HG03469 (cell line): ENCODE measurements at regions not wholly inside any gene's neighbourhood (a gene's known extent, or its start where the extent isn't known, plus 50 kb on each side); places are given as distances from the start of the nearest gene placed in this dataset.
A peak's percentile ranks its signal among the peaks of the same experiment; 100 is the strongest.
"Not testable (repeated sequence)": the region's sequence is repeated elsewhere in the genome, so short reads cannot be mapped to it uniquely, and the experiment has no call there.

Experiments used
- ATAC-seq: cut with Tn5 transposase; IDR thresholded peaks from one replicate; pipeline ENCODE4 v1.9.1; 2021; ENCODE audit warnings: mild to moderate bottlenecking, moderate library complexity, moderate number of reproducible peaks; ENCODE audit not compliant: unreplicated experiment

DNA sequence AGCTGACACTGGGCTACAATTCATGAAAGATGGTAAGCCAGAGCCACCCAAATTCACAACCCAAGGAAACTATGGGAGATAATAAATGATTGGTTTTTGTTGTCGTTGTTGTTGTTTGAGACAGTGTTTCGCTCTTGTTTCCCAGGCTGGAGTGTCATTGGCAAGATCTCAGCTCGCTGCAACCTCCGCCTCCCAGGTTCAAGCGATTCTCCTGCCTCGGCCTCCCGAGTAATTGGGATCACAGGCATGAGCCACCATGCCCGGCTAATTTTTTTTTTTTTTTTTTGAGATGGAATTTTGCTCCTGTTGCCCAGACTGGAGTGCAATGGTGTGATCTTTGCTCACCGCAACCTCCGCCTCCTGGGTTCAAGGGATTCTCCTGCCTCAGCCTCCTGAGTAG is 65.9 kb upstream of the METTL9 start:
- not testable (repeated sequence) for ATAC-seq

DNA sequence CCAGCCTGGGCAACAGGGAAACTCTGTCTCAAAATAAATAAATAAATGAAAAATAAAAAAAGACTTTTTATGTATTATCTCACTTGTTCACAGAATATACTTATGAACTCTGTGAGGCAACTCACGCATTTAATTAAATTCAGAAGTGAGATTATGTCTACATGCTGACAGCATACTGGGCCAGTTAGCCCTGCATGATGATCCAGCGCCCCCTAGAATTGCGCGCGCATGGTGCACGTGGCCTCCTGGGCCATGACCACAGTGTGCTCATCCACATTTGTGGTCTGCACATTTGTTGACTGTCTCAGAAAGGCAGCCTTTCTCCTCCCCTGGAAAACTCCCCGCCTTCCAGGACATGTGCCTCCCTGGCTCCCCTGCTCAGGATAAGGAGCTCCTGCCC is 64.8 kb upstream of the METTL9 start:
- not testable (repeated sequence) for ATAC-seq

DNA sequence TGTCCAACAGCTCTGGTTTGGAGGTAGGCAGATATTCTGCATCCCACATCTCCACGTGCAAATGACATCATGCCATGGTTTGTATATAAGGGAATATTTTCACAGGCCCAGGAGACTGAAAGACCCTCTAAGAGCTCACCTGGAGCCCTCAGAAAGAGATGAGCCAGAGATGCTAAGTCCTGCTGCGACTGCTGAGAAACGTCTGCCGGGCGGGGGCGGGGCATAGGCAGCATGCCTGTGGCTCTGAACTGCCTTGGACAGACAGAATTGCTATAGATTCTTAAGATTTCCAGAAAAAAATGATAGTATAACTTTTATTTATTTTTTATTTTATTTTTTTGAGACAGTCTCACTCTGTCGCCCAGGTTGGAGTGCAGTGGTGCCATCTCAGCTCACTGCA is 64.2 kb upstream of the METTL9 start:
- not testable (repeated sequence) for ATAC-seq

DNA sequence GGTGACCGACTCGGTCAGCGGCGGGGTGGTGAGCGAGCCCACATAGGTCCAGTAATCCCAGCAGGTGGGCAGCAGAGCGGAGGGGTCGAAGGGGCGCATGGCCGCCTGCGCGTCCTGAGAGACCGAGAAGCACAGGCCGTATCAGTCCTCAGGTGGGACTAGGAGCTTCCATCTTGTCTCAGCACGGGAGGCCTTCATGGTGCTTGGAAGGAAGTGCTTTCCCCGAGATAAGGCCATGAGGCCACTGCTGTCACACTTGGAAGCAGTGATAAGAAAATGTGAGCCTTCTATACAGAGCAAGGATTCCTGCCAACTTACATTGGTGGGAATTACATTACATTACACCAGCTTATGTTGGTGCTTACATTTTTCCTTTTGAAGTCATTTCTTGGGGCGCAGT is 62.6 kb upstream of the METTL9 start:
- not testable (repeated sequence) for ATAC-seq

DNA sequence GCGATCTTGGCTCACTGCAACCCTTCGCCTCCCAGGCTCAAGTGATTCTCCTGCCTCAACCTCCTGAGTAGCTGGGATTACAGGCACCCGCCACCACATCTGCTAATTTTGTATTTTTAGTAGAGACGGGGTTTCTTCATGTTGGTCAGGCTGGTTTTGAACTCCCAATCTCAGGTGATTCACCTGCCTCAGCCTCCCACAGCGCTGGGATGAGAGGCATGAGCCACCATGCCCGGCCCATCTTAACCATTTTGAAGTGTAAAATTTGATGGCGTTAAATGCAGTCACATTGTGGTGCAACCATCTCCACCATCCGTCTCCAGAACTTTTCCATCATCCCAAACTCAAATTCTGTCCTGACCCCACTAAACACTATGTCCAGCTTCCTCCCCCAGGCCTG is 61.8 kb upstream of the METTL9 start:
- not testable (repeated sequence) for ATAC-seq

DNA sequence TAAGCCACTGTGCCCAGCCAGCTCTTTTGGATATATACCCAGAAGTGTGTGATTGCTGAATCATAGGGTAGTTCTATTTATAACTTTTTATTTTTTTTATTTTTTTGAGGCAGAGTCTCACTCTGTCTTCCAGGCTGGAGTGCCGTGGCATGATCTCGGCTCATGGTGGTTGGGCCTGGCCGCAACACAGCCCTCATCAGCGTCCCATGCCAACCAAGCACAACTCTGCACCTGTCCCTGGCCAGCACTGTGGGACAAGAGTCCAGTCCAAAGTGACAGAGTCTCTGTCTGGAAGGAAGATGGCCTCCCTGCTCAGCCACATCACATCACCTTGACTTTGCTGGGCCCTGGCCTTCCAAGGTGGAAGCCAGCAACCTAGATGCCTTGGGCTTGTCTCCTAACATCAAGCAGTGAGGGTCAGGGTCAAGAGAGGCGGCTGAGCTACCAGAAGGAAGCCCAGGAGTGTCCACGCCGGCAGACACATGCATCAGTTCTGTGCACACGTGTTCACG is 60.2 kb upstream of the METTL9 start:
- not testable (repeated sequence) for ATAC-seq

DNA sequence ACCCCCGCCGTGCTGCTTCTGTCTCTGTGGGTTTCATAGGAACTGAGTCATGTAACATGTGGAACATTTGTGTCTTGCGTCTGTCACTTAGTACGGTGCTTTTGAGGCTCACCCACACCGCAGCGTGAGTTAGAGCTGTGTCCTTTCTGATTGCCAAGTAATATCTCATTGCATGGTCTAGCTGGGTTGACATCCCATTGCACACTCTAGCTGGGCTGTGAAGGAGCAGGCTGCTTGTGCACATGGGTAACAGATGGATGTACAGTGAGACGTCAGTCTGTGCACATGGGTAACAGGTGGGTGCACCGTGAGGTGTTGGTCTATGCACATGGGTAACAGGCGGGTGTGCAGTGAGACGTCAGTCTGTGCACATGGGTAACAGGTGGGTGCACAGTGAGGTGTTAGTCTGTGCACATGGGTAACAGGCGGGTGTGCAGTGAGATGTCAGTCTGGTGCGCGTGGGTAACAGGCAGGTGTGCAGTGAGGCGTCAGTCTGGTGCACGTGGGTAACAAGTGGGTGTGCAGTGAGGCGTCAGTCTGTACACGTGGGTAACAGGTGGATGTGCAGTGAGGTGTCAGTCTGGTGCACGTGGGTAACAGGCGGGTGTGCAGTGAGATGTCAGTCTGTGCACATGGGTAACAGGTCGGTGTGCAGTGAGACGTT is 58.5 kb upstream of the METTL9 start:
- ATAC-seq = peak; percentile 67

DNA sequence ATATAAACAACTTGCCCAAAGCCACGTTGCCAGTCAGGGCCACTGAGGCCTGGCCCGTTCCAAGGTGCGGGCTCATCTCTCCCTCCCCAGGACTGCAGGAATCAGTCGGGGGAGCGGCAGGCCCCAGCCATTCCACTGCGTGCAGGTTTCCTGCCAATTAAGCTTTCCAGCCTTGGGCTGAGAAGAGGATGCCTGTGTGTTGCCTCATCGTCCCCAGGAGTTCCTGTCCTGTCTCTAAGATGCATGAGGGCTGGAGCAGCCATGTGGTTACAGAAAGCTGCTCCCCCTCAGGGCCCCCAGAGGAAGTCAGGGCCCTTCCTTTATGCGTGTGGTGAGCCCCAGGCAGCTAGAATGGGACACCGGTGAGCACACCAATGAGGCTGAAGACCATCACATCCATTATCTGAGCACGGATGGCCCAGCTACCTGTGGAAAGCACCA is 57.7 kb upstream of the METTL9 start:
- peak; percentile 31 for ATAC-seq

DNA sequence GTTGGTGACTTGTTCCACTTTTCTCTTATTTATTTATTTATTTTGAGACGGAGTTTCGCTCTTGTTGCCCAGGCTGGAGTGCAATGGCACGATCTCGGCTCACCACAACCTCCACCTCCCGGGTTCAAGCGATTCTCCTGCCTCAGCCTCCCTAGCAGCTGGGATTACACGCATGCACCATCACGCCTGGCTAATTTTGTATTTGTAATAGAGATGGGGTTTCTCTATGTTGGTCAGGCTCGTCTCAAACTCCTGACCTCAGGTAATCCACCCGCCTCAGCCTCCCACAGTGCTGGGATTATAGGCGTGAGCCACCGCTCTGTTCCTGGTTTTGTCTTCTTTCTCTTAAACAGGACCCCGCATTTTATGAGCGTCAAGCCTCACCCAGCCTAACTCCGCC is 57.3 kb upstream of the METTL9 start:
- ATAC-seq = not testable (repeated sequence)

DNA sequence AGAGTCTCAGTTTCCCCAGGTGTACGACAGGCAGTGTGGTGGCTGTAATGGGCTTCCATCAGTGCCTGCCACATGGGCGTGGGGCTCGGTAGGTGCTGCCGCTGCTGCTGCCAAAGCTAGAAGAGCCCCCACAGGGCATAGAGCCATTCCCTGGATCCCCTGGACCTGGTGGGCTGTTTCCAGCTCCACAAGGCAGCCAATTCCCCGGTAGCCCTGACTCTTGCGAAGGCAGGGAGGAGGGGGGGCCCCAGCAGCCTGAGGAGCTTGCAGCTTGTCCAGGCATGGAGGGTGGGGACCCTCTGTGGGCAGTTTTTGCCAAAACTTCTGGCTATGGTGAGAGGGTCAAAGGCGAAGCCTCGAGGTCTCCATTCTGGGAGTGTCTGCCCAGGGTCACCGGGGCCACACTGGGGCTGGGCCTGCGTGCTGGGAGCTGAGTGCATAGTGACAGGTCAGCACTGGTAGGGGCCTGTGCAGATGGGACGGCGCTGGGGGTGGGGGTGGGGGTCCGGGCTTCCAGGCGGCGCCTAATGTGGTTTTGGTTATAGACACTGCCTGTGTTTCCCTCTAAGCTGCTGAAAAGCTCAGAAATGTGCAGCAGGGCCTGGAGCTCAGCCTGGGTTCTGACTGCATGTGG is 56.8 kb upstream of the METTL9 start:
- ATAC-seq = not testable (repeated sequence)

DNA sequence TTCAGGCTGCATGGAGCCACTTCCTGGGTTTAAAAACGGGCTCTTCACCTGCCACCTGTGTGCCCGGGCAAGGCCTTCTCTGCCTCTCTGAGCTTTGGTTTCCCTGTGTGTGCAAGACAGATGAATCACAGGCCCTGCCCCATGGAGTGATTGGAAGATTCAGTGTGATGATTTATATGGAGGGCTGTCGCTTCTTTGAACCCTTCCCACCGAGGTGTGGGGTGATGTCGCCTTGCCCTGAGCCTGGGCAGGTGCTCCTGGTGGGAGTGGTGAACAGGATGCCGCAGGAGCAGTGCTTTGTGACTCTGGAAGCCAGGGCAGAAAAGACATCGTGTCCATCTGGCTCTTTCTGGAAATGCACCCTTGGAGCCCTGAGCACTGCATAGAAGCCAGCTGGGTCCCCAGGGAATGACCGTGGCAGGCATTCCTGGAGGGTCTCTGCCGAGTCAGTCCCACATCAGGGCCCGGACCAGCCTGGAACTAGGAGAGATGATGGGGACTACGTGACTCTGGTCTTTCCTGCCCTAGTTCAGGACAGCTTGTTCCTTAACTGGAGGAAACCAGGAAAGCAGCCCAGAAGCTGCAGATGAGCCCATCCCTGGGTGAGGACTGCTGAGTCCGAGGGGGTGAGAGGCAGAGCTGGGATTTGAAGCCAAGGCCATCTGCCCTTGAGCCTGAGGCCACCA is 56.1 kb upstream of the METTL9 start:
- ATAC-seq = not testable (repeated sequence)

DNA sequence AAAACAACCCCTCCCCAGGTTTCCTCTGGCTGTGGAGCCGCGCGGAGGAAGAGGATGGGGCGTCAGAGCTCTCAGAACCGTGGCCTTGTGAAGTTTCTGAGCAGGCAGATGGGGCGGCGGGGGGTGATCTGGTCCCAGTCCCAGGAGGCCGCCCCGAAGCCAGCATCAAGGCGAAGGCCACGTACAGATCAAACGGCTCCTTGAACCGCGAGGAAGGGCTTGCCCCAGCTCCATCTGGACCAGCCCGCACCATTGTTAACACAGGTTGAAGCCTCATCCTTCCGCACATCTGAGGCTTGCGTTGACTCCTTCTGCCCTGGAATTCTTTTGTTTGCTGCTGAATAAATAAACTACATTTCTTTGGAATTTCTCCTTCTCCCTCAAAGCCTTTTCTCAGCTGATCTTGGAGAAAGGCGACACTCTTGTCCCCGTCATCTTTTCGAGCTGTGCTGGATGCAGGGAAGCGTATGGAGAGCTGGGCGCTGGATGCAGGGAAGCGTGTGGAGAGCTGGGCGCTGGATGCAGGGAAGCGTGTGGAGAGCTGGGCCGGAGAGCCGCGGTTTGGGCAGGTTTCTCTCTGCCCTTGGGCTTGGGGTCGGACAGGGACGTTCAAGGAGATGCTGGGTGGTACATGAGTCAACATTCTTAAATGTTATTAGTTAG is 53.6 kb upstream of the METTL9 start:
- not testable (repeated sequence) for ATAC-seq

DNA sequence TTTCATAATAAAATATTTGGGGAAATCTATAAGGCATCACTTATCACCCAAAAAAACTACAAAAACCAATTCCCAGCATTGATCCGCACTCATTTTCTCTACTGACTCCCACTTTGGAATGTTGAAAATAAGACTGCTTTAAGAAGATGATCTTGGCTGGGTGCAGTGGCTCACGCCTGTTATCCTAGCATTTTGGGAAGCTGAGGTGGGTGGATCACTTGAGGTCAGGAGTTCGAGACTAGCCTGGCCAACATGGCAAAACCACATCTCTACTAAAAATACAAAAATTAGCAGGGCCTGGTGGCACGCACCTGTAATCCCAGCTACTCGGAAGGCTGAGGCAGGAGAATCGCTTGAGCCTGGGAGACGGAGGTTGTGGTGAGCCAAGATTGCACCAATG is 50.0 kb upstream of the METTL9 start:
- not testable (repeated sequence) for ATAC-seq
